MCF 10A (cell line): ENCODE measurements at regions not wholly inside any gene's neighbourhood (a gene's known extent, or its start where the extent isn't known, plus 50 kb on each side); places are given as distances from the start of the nearest gene placed in this dataset.

Experiments
- BruUV-seq: library from RNA; stranded (reverse); fragments of 400-500 nt; replicated peaks from 2 replicates; lab custom pipeline; 2021; lab: Mats Ljungman, UMichigan
- CTCF ChIA-PET: fragments of 300-600 bp; sonication (Branson Sonifier 250); formaldehyde crosslinking; extraction: SDS; loops from one replicate; lab custom pipeline; 2021; ENCODE audit warnings: antibody characterized with exemption, inconsistent platforms; lab: Yijun Ruan, JAX
- POLR2A ChIA-PET: fragments of 300-600, 350-650 bp; sonication (Branson Sonifier 250); formaldehyde crosslinking; extraction: SDS; loops from one replicate; lab custom pipeline; 2020; ENCODE audit warnings: antibody characterized with exemption, inconsistent platforms; lab: Yijun Ruan, JAX
- DNase-seq: peaks from one replicate; pipeline ENCODE4 v3.0.0-alpha.2; 2018; ENCODE audit not compliant: unreplicated experiment
- H3K27ac Mint-ChIP-seq: one replicate; pipeline ENCODE4 v1.8.0; 2022; ENCODE audit warnings: mild to moderate bottlenecking, low read depth, mixed read lengths; ENCODE audit not compliant: unreplicated experiment
- H3K27me3 Mint-ChIP-seq: one replicate; pipeline ENCODE4 v1.8.0; 2022; ENCODE audit warnings: mixed read lengths; ENCODE audit not compliant: insufficient read depth, unreplicated experiment
- H3K36me3 Mint-ChIP-seq: one replicate; pipeline ENCODE4 v1.8.0; 2022; ENCODE audit warnings: mild to moderate bottlenecking, moderate library complexity, mixed read lengths; ENCODE audit not compliant: insufficient read depth, unreplicated experiment
- H3K4me1 Mint-ChIP-seq: one replicate; pipeline ENCODE4 v1.8.0; 2022; ENCODE audit warnings: mixed read lengths; ENCODE audit not compliant: insufficient read depth, unreplicated experiment
- H3K4me3 Mint-ChIP-seq: one replicate; pipeline ENCODE4 v1.8.0; 2022; ENCODE audit warnings: mild to moderate bottlenecking, moderate library complexity, mixed read lengths; ENCODE audit not compliant: unreplicated experiment
- H3K9me3 Mint-ChIP-seq: one replicate; pipeline ENCODE4 v1.8.0; 2022; ENCODE audit warnings: mixed read lengths; ENCODE audit not compliant: unreplicated experiment
- intact Hi-C: fragments of 100-400 bp; cut with micrococcal nuclease; formaldehyde crosslinking; loops from 2 replicates; pipeline ENCODE4 v1.14.1; 2022
- TF ChIP-seq, protein P1 (sequence below): fragments of 200-600 bp; IDR thresholded peaks from one replicate; pipeline ENCODE4 v1.8.0; 2022; ENCODE audit warnings: antibody characterized with exemption, mild to moderate bottlenecking; ENCODE audit not compliant: unreplicated experiment

DNA sequence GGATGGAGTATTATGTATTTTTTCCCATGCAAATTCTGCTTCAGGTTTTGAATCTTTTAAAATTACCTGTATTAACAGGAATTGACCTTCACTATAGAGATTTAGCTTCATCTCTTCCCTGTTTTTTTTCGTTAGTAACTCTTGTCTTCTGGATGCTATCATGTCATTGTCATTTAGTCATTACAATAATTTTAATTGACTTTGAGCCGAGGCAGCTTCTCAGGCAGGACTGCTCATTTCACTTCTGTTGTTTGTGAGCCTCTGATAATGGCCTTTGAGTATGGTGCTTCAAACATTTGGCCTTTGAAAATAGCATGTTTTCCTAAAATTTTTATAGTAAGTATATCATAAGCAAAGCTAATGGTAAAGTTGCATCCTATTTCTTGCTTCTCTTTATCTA lies 375.1 kb upstream of the MMS22L start:
- no peaks in the 10 kb centered on the region for H3K9me3 Mint-ChIP-seq
- no peaks in the 10 kb centered on the region for H3K4me1 Mint-ChIP-seq
- no peak overlapping the region for H3K4me3 Mint-ChIP-seq
- ChIA-PET CTCF (no interaction called here), POLR2A (no interaction called here)
- intact Hi-C loops, result no loop called here
- DNase-seq, result no peak
- no TSS peak for BruUV-seq
- H3K36me3 Mint-ChIP-seq, result no peaks in the 10 kb centered on the region
- no peak overlapping the region for H3K27ac Mint-ChIP-seq
- peaks cover 67% of the 10 kb centered on the region for H3K27me3 Mint-ChIP-seq
- TF ChIP-seq, protein P1, sequence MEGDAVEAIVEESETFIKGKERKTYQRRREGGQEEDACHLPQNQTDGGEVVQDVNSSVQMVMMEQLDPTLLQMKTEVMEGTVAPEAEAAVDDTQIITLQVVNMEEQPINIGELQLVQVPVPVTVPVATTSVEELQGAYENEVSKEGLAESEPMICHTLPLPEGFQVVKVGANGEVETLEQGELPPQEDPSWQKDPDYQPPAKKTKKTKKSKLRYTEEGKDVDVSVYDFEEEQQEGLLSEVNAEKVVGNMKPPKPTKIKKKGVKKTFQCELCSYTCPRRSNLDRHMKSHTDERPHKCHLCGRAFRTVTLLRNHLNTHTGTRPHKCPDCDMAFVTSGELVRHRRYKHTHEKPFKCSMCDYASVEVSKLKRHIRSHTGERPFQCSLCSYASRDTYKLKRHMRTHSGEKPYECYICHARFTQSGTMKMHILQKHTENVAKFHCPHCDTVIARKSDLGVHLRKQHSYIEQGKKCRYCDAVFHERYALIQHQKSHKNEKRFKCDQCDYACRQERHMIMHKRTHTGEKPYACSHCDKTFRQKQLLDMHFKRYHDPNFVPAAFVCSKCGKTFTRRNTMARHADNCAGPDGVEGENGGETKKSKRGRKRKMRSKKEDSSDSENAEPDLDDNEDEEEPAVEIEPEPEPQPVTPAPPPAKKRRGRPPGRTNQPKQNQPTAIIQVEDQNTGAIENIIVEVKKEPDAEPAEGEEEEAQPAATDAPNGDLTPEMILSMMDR, result no peak

DNA sequence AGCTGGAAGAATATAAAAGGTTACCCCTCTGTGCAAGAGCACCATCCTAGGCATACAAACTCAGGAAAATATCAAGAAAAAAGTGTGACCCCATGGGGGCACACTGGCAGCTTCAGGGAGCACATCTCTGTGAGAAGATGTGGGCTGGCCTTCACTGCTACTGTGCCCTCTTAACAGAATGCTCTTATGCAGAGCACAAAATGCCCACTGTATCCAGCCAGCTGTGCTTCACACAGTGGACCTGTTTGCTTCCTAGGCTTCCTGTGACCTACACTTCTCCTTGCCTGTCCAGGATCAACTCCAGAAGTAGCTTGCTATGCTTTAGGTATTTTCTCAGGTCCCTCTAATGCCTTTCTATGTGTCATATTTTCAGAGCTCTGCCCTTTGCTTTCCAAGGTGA lies 380.2 kb upstream of the MMS22L start:
- TF ChIP-seq, protein P1, result no peak
- Mint-ChIP-seq H3K4me1 (no peaks in the 10 kb centered on the region), H3K27me3 (peaks cover 58% of the 10 kb centered on the region), H3K4me3 (no peak overlapping the region), H3K36me3 (no peaks in the 10 kb centered on the region), H3K9me3 (no peaks in the 10 kb centered on the region), H3K27ac (no peak overlapping the region)
- intact Hi-C loops, result no loop called here
- CTCF ChIA-PET, result no interaction called here
- POLR2A ChIA-PET, result no interaction called here
- BruUV-seq, result no TSS peak
- no peak for DNase-seq

DNA sequence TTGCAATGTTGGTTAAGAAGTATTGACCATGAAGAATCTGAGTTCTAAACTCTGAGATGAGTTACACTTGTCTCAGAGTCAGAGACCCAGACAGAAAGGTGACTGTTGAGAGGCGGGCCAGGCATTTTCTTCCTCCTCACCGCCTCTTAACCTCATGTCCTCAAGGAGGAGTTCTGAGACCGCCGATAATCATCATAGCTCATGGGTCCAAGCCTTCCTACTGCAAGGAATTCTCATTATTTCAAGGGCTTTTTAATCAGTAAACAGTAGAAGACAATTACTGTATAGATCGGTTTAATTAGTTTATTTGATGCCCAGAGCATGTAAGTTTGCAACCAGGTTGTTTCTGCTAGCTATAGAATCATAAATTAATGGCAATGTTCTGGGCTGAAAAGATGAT lies 382.4 kb upstream of the MMS22L start:
- H3K4me3 Mint-ChIP-seq, result no peak overlapping the region
- ChIA-PET CTCF (no interaction called here), POLR2A (no interaction called here)
- TF ChIP-seq, protein P1, result no peak
- BruUV-seq, result no TSS peak
- H3K27ac Mint-ChIP-seq, result no peak overlapping the region
- DNase-seq, result no peak
- no peaks in the 10 kb centered on the region for H3K4me1 Mint-ChIP-seq
- H3K27me3 Mint-ChIP-seq, result peaks cover 57% of the 10 kb centered on the region
- H3K9me3 Mint-ChIP-seq, result no peaks in the 10 kb centered on the region
- intact Hi-C loops, result no loop called here
- no peaks in the 10 kb centered on the region for H3K36me3 Mint-ChIP-seq

DNA sequence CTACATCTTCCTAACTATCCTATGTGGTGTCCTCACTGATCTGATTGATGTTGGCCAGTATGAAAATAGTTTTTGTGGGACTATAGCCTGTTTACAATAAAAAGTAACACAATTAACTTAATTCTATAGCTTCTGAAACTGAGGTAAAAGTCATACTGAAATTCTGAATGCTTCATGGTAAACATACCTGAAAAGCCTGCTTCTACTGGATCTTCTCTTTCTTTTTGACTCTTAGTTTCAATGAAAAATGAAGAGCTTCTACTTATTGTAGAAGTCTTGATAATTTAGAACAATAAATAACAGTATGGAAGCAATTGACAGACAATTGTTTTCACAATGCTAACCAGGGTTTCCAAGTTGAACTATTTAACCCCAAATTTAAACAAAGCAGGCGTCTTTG lies 383.9 kb upstream of the MMS22L start:
- intact Hi-C loops, result no loop called here
- Mint-ChIP-seq H3K9me3 (no peaks in the 10 kb centered on the region), H3K4me1 (no peaks in the 10 kb centered on the region), H3K4me3 (no peak overlapping the region), H3K27ac (no peak overlapping the region), H3K36me3 (no peaks in the 10 kb centered on the region), H3K27me3 (peaks cover 42% of the 10 kb centered on the region)
- BruUV-seq, result no TSS peak
- CTCF ChIA-PET, result no interaction called here
- no peak for DNase-seq
- POLR2A ChIA-PET, result no interaction called here
- TF ChIP-seq, protein P1, result no peak
